GM18520 (cell line): ENCODE measurements at regions not wholly inside any gene's neighbourhood (a gene's known extent, or its start where the extent isn't known, plus 50 kb on each side); places are given as distances from the start of the nearest gene placed in this dataset.

Experiments
- ATAC-seq: cut with Tn5 transposase; IDR thresholded peaks from one replicate; pipeline ENCODE4 v1.9.1; 2021; ENCODE audit not compliant: unreplicated experiment

GRCh38 chr6:14676064-14676463 is 558.5 kb downstream of the CD83 start:
- no peak for ATAC-seq

DNA sequence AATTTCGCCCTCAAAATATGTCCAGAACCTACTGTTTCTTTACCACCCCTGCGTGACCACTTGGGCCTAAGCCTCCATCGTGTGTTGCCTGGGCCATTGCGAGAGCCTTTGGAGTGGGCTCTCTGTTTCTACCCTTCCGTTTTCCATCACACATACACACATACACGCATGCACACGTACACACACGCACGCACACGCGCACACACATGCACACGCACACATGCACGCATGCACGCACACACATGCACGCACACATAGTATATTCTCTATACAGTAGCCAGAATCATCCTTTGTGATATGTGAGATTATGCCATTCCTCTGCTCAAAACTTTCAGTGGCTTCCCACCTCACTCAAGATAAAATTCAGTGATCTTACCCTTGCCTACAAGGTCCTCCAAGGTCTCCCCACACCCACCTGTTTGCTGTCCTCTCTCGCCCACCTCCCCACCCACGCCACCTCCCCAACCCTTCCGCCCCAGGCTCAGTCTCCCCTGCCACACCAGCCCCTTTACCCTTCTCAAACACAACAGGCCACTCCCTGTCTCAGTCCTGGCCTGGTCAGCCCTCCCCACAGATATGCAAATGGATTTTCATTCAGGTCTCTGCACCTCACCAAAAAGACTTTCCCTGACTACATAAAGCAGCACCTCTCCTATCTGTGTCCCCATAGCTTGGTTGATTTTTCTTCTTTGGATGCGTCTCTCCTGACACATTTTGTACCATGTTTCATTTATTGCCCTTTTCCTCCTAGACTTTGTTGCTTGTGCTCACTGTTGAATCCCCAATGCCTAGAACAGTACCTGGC is 559.6 kb downstream of the CD83 start:
- no peak for ATAC-seq

GRCh38 chr6:14681699-14682487 is 564.0 kb upstream of the JARID2 start:
- no peak for ATAC-seq

DNA sequence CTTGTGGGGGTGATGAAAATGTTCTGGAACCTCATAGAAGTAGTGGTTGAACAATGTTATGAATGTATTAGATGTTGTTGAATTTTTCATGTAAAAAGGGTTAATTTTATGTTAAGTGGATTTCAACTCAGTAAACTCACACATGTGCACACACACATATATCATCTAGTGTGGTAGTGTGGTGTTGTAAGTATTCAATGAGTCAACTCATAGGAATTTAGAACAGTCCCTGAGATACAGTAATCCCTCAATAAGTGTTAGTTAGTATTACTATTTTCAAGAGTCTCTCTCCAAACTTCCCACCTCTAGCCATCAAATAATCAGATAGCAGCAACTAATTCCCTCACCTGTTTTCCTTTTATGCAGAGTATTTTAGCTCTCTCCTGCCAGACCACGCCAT is 563.1 kb upstream of the JARID2 start:
- no peak for ATAC-seq

- ATAC-seq = no peak
These were observed 556.2 kb upstream of the JARID2 start for GRCh38 chr6:14689639-14690038.

- ATAC-seq = no peak
These were observed 555.5 kb upstream of the JARID2 start for GRCh38 chr6:14690120-14691056.

DNA sequence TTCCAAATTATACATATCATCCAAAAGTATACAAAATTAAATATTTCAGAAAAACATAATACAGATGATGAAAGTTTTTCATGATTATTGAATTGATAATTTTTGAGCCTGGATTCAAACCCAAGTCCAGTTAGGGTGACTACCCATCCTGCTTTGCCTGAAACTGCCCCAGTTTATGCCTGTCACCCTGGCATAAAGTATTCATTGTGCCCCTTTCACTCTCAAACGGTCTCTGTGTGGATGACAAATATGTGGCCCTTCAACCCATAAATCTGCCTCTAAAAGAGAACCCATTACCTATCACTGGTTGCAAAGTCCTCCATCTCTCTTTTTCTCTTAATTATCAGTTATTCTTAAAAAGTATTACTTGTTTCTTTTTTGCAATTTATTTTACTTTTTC is 553.7 kb upstream of the JARID2 start:
- ATAC-seq = no peak

GRCh38 chr6:14693301-14694192 is 552.3 kb upstream of the JARID2 start:
- ATAC-seq = no peak

- no peak for ATAC-seq
These were observed 551.6 kb upstream of the JARID2 start for GRCh38 chr6:14694308-14694707.

GRCh38 chr6:14695579-14695978 is 550.3 kb upstream of the JARID2 start:
- ATAC-seq = no peak

DNA sequence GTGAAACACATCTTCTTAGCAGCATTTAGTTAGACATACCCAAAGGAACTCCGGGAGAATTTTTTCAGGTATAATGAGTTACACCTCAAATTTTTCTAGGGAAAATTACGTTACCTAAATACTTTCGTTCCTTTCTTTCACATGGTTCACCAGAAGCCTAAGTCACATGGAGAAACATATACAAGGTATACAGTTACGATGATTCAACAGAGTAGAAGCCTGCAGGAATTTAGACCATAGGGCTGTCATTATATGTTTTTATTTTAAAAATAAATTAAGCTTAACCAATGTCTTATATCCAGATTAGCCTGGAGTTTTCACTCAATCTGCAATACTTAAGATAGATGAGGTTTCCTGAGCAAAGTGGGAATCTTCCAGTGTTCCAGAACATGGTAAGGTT is 549.5 kb upstream of the JARID2 start:
- no peak for ATAC-seq

DNA sequence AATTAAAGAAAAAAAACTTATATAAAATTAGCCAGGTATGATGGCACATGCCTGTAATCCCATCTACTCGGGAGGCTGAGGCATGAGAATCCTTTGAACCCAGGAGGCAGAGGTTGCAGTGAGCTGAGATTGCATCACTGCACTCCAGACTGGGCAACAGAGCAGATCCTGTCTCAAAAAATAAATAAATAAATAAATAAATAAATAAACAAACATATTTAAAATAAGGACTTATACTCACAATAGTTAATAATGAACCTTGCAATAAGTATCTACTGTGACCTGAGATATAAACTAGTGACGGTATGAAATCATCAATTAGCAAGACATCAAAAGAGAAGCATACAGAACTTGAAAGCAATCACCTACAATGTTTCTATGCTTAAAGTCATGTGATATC is 548.4 kb upstream of the JARID2 start:
- ATAC-seq = no peak

- ATAC-seq = no peak
These were observed 545.9 kb upstream of the JARID2 start for GRCh38 chr6:14699803-14700601.

- no peak for ATAC-seq
These were observed 543.9 kb upstream of the JARID2 start for GRCh38 chr6:14701946-14702345.

- ATAC-seq = no peak
These were observed 543.2 kb upstream of the JARID2 start for GRCh38 chr6:14702678-14703077.

GRCh38 chr6:14703586-14703985 is 542.3 kb upstream of the JARID2 start:
- ATAC-seq = no peak

DNA sequence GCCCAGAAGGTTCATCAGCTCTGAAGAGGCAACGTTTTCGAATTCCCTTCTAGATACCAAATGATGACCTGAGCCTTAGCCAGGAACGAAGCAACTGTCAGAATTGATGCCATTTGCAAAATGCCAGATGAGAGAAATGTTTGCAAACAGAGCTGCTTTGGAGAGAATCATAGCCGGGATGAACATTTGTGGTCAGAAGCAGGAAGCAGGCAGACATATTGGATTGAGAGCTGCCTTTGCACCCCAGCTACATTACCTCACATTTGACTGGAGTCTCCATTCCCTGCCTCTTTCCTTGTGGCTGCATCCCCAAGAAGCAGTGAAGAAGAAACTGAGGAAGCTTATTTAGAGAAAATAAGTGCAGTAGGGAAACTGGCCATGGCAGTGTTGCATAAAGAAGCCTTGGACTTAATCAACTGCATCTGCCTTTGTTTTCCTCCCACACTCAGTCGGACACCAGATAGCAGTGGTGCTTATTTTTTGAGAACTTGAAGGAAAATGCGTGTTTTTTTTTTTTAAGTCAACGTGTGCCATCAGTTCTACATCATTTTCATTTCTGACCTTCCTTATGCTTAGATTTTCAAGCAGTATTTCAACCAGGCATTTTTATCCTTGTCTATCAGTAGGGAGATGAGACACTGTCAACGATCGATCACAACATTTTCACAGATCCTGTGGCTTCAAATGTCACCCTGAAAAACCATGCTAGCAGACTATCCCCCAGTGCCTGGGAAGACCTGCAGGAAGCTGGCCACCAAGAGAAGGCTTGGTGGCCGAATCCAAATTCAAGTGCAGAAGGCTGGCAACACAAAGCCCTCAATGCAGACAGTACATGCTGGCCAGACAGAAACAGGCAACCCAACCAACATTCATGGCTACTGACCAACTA is 541.2 kb upstream of the JARID2 start:
- ATAC-seq = no peak

DNA sequence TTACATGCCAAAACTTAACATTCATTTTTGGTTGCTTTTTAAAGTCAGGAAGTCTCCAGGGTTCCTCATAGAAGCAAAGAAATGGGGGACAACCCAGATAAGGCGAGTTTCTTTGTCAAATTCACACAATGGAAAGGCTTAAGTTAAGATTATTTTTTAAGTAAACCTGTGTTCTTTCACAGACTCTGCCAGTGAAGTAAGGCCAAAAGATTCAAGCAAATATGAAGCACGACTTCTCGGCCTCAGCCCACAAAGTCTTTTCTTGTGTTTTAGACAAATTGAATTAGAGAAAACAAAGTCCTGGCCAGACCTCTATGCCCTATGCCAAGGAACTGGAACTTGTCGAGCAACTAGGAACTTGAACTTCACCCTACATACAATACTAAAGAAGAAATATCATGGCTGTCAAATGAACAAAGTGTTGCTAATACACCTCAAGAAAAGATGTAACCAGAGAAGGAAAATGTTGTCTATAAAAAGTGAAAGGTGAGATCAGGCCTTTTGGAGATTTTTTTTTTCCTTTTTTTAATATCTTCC is 540.0 kb upstream of the JARID2 start:
- no peak for ATAC-seq
